ENCODE measurements at regions not wholly inside any gene's neighbourhood (a gene's known extent, or its start where the extent isn't known, plus 50 kb on each side); places are given as distances from the start of the nearest gene placed in this dataset.

- no peak for TF ChIP-seq POLR2A (IDR thresholded peaks at IDR 0.05; ENCODE audit: low read length)
- TF ChIP-seq CTCF (IDR thresholded peaks at IDR 0.05) = no peak
Observed at GRCh38 chr19:31510635-31511034, 161.4 kb upstream of the TSHZ3 start.

All from A549 (cell line).